Motor neuron (in vitro differentiated cells): ENCODE measurements at regions not wholly inside any gene's neighbourhood (a gene's known extent, or its start where the extent isn't known, plus 50 kb on each side); places are given as distances from the start of the nearest gene placed in this dataset.
A peak's percentile ranks its signal among the peaks of the same experiment; 100 is the strongest.

Experiments
- ATAC-seq, 8 experiments: fragments of 200-7000 bp; cut with Tn5 transposase; replicated peaks in 6 of 8; 2 replicates each; pipeline ENCODE4 v1.8.0; 2021; ENCODE audit warnings: mild to moderate bottlenecking in 8 of 8, moderate library complexity in 8 of 8
- H3K27ac ChIP-seq, 2 donors: fragments of 250-450 bp; sonication (Bioruptor Pico); 2 replicates each; pipeline ENCODE4 v1.9.0; 2021; ENCODE audit warnings: antibody characterized with exemption in 2 of 2, mild to moderate bottlenecking in 2 of 2, moderate library complexity in 1 of 2
- H3K4me1 ChIP-seq, 2 donors: fragments of 250-450 bp; sonication (Bioruptor Pico); replicated peaks in 1 of 2; 2 replicates each; pipeline ENCODE4 v1.6.1; 2021; ENCODE audit warnings: antibody characterized with exemption in 2 of 2, mild to moderate bottlenecking in 2 of 2, moderate library complexity in 1 of 2
- H3K4me3 ChIP-seq, 5 donors: fragments of 250-450 bp; sonication (Bioruptor Pico); 2 replicates each; pipeline ENCODE4 v1.9.0; 2021; ENCODE audit warnings: antibody characterized with exemption in 5 of 5, mild to moderate bottlenecking in 5 of 5, moderate library complexity in 4 of 5
- WGBS, 10 experiments: fragments of 450-650 bp; shearing (Covaris generic); methylation state at CpG; one replicate each; pipeline ENCODE4 v1.0.0; 2022; 5-methylcytosine and 5-hydroxymethylcytosine counted together
- in situ Hi-C, 9 experiments: fragments of 400-800 bp; cut with MboI; loops; one replicate each; pipeline ENCODE4 v1.15.0; 2021; ENCODE audit warnings: low sequenced_read_pairs in 9 of 9, low pct_unique_long_range_greater_than_20kb in 2 of 9; ENCODE audit not compliant: unreplicated experiment in 9 of 9

DNA sequence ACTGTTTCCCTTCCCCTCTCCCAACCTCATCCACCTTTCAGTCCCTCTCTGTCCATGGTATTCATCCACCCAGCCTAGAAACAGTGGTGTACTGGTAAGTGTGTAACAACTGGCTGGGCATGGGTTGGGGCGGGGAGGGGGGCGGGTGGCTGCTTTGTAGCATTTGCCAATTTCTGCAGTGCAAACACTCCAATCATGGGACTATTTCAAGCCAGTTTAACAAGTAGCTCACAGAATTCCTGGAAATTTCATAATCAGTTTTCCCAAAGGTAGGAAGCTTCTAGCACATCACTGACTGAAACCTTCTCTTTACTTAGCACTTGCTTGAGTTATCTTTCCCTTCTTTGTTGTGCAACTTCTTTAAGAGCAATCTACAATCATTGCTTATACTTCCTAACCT lies 100.8 kb upstream of the WASF3 start:
- Histone ChIP-seq H3K4me1 (peaks cover 0 to 13% of the 10 kb centered on the region in 2 donors), H3K4me3 (no peak overlapping the region), H3K27ac (no peak overlapping the region)
- no peak for ATAC-seq
- WGBS, 10 experiments: 100% methylated on average over 1 of the region's 2 CpGs; no CpG with 5 or more reads in 9 of the 10 experiments
- in situ Hi-C loops: no loop called here

- in situ Hi-C loops: no loop called here
- ATAC-seq: peak in 2 of 8 experiments; percentile 79 to 83
- Histone ChIP-seq H3K27ac (no peak overlapping the region), H3K4me1 (peaks cover 0 to 13% of the 10 kb centered on the region in 2 donors), H3K4me3 (no peak overlapping the region)
Observed at GRCh38 chr13:26457212-26457611, 100.3 kb upstream of the WASF3 start.

DNA sequence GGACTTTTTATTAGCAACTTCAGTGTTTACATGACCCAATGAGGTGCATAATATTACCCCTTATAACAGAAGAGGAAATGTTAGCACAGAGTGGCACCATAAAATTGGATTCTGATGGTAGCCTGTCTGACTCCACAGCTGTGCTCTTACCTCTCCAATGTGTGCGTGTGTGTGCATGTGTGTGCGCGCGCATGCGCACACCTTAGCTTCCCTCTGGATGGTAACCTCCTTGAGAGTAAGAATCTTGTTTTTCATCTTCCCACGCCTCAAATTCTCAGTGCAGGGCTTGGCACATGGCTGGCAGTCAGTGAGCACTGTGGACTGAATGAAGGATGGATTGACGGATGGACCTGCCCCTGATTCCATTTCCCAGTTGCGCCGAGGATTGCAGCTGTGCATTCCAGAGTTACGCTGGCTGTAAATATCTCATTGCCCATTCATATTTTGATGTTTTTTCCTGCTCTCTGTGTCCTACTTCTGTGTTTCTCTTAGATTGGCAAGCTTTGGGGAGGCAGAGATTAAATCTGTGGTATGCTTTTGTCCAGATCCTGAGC lies 99.2 kb upstream of the WASF3 start:
- WGBS, 10 experiments: 79 to 100% (median 91%) methylated on average over 1 to 10 of the region's 10 CpGs; no CpG with 5 or more reads in 2 of the 10 experiments
- no peak for ATAC-seq
- H3K4me3 ChIP-seq: no peak overlapping the region
- no peak overlapping the region for H3K27ac ChIP-seq
- peaks cover 0 to 13% of the 10 kb centered on the region in 2 donors for H3K4me1 ChIP-seq
- in situ Hi-C loops: no loop called here

DNA sequence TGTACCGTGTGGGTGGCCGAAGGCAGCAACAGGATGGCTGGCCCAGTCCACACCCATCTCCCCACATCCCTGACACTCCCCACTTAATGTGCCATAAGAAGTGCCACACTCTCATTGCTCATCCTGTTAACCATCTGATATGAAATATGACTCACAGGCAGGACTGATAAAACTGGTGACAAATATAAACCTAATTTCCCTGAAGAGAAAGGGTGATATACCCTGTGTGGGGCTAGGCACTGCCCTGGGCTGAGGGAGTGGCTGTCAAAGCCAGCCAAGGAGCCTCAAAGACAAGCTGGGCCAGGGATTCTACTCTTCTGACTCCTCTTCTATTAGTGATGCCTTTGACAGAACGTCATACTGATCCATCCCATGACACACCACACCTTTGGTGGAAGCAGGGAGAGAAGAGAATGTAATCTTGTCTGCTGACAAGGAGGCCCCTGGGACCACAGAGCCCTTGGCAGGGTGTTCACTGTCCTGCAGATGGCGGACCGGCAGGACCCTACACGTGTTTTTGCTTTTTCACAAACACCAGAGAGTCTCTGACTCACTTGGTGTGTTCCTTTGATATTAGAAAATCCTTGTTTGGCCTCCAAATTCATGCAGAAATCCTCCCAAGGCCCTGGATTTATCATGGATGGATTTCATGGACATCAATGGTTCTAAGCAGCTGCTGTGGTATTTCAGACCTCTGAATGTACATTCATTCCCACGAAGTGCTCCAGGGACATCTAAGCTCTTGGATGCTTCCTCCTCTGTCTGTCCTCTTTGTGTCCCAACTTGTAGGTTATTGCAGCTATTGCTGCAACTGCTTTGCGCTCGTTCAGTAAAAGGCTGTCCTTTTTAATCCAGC lies 98.0 kb upstream of the WASF3 start:
- H3K4me1 ChIP-seq: peaks cover 0 to 13% of the 10 kb centered on the region in 2 donors
- no peak overlapping the region for H3K4me3 ChIP-seq
- 50 to 93% (median 82%) methylated on average over 1 to 8 of the region's 9 CpGs; no CpG with 5 or more reads in 1 of the 10 experiments for WGBS, 10 experiments
- H3K27ac ChIP-seq: no peak overlapping the region
- in situ Hi-C loops: no loop called here
- ATAC-seq: peak in 2 of 8 experiments; percentile 56 to 59

- H3K4me3 ChIP-seq: no peak overlapping the region
- H3K27ac ChIP-seq: no peak overlapping the region
- ATAC-seq: peak in 3 of 8 experiments; percentile 50 to 81 (median 79)
- in situ Hi-C loops: no loop called here
- peaks cover 0 to 13% of the 10 kb centered on the region in 2 donors for H3K4me1 ChIP-seq
- 0 to 100% (median 57%) methylated on average over 1 to 5 of the region's 6 CpGs; no CpG with 5 or more reads in 1 of the 10 experiments for WGBS, 10 experiments
Observed at GRCh38 chr13:26460648-26461047, 96.8 kb upstream of the WASF3 start.

GRCh38 chr13:26463296-26463695 lies 94.2 kb upstream of the WASF3 start:
- Histone ChIP-seq H3K4me1 (peaks cover 5 to 13% of the 10 kb centered on the region in 2 donors), H3K4me3 (no peak overlapping the region), H3K27ac (no peak overlapping the region)
- no peak for ATAC-seq
- in situ Hi-C loops: no loop called here
- WGBS, 10 experiments: 51 to 100% (median 93%) methylated on average over 1 to 6 of the region's 6 CpGs

- ATAC-seq: no peak
- in situ Hi-C loops: no loop called here
- WGBS, 10 experiments: 0 to 100% (median 31%) methylated on average over 1 to 5 of the region's 5 CpGs; no CpG with 5 or more reads in 6 of the 10 experiments
Observed at GRCh38 chr13:26463848-26464247, 93.6 kb upstream of the WASF3 start.

GRCh38 chr13:26465514-26465913 lies 92.0 kb upstream of the WASF3 start:
- no peak overlapping the region for H3K4me3 ChIP-seq
- WGBS, 10 experiments: 90 to 100% (median 92%) methylated on average over 1 to 9 of the region's 12 CpGs; no CpG with 5 or more reads in 7 of the 10 experiments
- peak in 1 of 8 experiments; percentile 12 for ATAC-seq
- H3K4me1 ChIP-seq: peaks cover 3 to 8% of the 10 kb centered on the region in 2 donors
- H3K27ac ChIP-seq: no peak overlapping the region
- in situ Hi-C loops: no loop called here

More at GRCh38 chr13:26463848-26464247, 93.6 kb upstream of the WASF3 start:
- Histone ChIP-seq H3K4me3 (no peak overlapping the region), H3K4me1 (peaks cover 8 to 13% of the 10 kb centered on the region in 2 donors), H3K27ac (no peak overlapping the region)

- Histone ChIP-seq H3K4me1 (peaks cover 0 to 8% of the 10 kb centered on the region in 2 donors), H3K4me3 (no peak overlapping the region), H3K27ac (no peak overlapping the region)
- ATAC-seq: no peak
- in situ Hi-C loops: no loop called here
Observed at GRCh38 chr13:26465954-26466353, 91.5 kb upstream of the WASF3 start.

GRCh38 chr13:26468265-26468801 lies 89.2 kb upstream of the WASF3 start:
- in situ Hi-C loops: no loop called here
- 0 to 80% (median 40%) methylated on average over 1 to 5 of the region's 6 CpGs; no CpG with 5 or more reads in 1 of the 10 experiments for WGBS, 10 experiments
- Histone ChIP-seq H3K4me3 (no peak overlapping the region), H3K4me1 (peaks cover 0 to 8% of the 10 kb centered on the region in 2 donors), H3K27ac (no peak overlapping the region)
- ATAC-seq: peak in 5 of 8 experiments; percentile 31 to 92 (median 67)

DNA sequence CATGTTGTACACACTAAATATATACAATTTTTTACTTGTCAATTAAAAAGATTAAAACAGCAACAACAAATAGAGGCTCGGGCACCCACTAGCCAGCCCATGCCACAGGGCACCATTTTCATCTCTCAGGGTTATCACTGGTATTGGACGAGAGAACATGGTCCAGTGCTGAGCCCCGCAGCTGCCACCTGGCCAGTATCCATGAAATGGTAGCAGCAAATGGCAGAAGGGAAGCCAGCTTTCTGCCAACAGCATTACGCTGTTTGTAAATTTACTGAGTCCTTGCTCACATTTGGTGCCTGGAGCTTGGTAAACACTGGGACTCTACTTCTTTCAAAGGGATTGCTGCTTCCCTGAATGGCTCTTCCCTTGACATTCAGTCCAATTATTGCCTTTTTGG lies 87.9 kb upstream of the WASF3 start:
- peak in 1 of 8 experiments; percentile 69 for ATAC-seq
- in situ Hi-C loops: no loop called here
- H3K4me3 ChIP-seq: no peak overlapping the region
- 47 to 100% (median 89%) methylated on average over 1 to 4 of the region's 4 CpGs; no CpG with 5 or more reads in 4 of the 10 experiments for WGBS, 10 experiments
- no peak overlapping the region for H3K27ac ChIP-seq
- peaks cover 0 to 8% of the 10 kb centered on the region in 2 donors for H3K4me1 ChIP-seq

GRCh38 chr13:26471807-26472206 lies 85.7 kb upstream of the WASF3 start:
- WGBS, 10 experiments: 29 to 100% (median 87%) methylated on average over 1 to 7 of the region's 8 CpGs; no CpG with 5 or more reads in 4 of the 10 experiments
- H3K4me3 ChIP-seq: no peak overlapping the region
- H3K27ac ChIP-seq: no peak overlapping the region
- in situ Hi-C loops: no loop called here
- peaks cover 15 to 23% of the 10 kb centered on the region in 2 donors for H3K4me1 ChIP-seq
- no peak for ATAC-seq

- in situ Hi-C loops: no loop called here
- ATAC-seq: peak in 1 of 8 experiments; percentile 35
- 0 to 100% (median 61%) methylated on average over 1 to 4 of the region's 5 CpGs; no CpG with 5 or more reads in 2 of the 10 experiments for WGBS, 10 experiments
- Histone ChIP-seq H3K27ac (no peak overlapping the region), H3K4me1 (peaks cover 15 to 18% of the 10 kb centered on the region in 2 donors), H3K4me3 (no peak overlapping the region)
Observed at GRCh38 chr13:26473571-26474230, 83.8 kb upstream of the WASF3 start.
